DND-41 (cell line): ENCODE measurements at regions not wholly inside any gene's neighbourhood (a gene's known extent, or its start where the extent isn't known, plus 50 kb on each side); places are given as distances from the start of the nearest gene placed in this dataset.

Source experiments
- ATAC-seq: fragments of 200-7000 bp; cut with Tn5 transposase; 3 replicates; pipeline ENCODE4 v1.9.1; 2021; ENCODE audit warnings: low read depth; ENCODE audit not compliant: insufficient read depth
- DNase-seq: peaks from one replicate; pipeline ENCODE4 v3.0.0-alpha.2; 2020
- H2AFZ ChIP-seq: 2 replicates; pipeline ENCODE4 v1.6.0; 2012; ENCODE audit warnings: low read depth, low read length
- H3K27ac ChIP-seq: 2 replicates; pipeline ENCODE4 v1.5.1; 2012; ENCODE audit warnings: low read length, inconsistent platforms
- H3K27me3 ChIP-seq: fragments of 200-600 bp; sonication (generic); 2 replicates; pipeline ENCODE4 v1.6.0; 2012; ENCODE audit warnings: low read length, mild to moderate bottlenecking, inconsistent platforms; ENCODE audit not compliant: insufficient read depth, poor library complexity
- H3K36me3 ChIP-seq: 2 replicates; pipeline ENCODE4 v1.5.1; 2012; ENCODE audit warnings: low read length, inconsistent platforms; ENCODE audit not compliant: insufficient read depth
- H3K4me1 ChIP-seq: 2 replicates; pipeline ENCODE4 v1.5.1; 2012; ENCODE audit warnings: mild to moderate bottlenecking, low read length; ENCODE audit not compliant: insufficient read depth
- H3K4me2 ChIP-seq: 2 replicates; pipeline ENCODE4 v1.6.0; 2012; ENCODE audit warnings: mild to moderate bottlenecking, moderate library complexity, low read length, inconsistent platforms; ENCODE audit not compliant: insufficient read depth
- H3K4me3 ChIP-seq, 2 experiments: fragments of 200-600 bp in 1 of 2; shearing (Covaris generic) in 1 of 2; 2 replicates each; pipeline ENCODE4 v1.5.1; 2012 to 2016; ENCODE audit warnings: inconsistent platforms in 2 of 2, low read length in 2 of 2, mild to moderate bottlenecking in 2 of 2, low read depth in 1 of 2, moderate library complexity in 1 of 2
- H3K79me2 ChIP-seq: 2 replicates; pipeline ENCODE4 v1.6.0; 2012; ENCODE audit warnings: low read length, inconsistent platforms; ENCODE audit not compliant: insufficient read depth
- H3K9ac ChIP-seq: 2 replicates; pipeline ENCODE4 v1.6.0; 2012; ENCODE audit warnings: low read depth, mild to moderate bottlenecking, inconsistent platforms, low read length, moderate library complexity
- H3K9me3 ChIP-seq: 2 replicates; pipeline ENCODE4 v1.5.1; 2012; ENCODE audit warnings: low read length, moderate library complexity, mild to moderate bottlenecking, inconsistent platforms; ENCODE audit not compliant: insufficient read depth, severe bottlenecking
- H4K20me1 ChIP-seq: 2 replicates; pipeline ENCODE4 v1.6.0; 2012; ENCODE audit warnings: low read length; ENCODE audit not compliant: insufficient read depth
- EZH2 ChIP-seq: IDR thresholded peaks from 3 replicates; pipeline ENCODE4 v1.6.1; 2012; ENCODE audit warnings: borderline replicate concordance, low read depth, mild to moderate bottlenecking, moderate library complexity, low read length, inconsistent platforms; ENCODE audit not compliant: severe bottlenecking
- TF ChIP-seq, protein P1 (sequence below): IDR thresholded peaks from 2 replicates; pipeline ENCODE4 v1.5.1; 2012; ENCODE audit warnings: borderline replicate concordance, low read length, moderate library complexity, mild to moderate bottlenecking; ENCODE audit not compliant: poor library complexity, severe bottlenecking; ENCODE audit errors: extremely low read depth

DNA sequence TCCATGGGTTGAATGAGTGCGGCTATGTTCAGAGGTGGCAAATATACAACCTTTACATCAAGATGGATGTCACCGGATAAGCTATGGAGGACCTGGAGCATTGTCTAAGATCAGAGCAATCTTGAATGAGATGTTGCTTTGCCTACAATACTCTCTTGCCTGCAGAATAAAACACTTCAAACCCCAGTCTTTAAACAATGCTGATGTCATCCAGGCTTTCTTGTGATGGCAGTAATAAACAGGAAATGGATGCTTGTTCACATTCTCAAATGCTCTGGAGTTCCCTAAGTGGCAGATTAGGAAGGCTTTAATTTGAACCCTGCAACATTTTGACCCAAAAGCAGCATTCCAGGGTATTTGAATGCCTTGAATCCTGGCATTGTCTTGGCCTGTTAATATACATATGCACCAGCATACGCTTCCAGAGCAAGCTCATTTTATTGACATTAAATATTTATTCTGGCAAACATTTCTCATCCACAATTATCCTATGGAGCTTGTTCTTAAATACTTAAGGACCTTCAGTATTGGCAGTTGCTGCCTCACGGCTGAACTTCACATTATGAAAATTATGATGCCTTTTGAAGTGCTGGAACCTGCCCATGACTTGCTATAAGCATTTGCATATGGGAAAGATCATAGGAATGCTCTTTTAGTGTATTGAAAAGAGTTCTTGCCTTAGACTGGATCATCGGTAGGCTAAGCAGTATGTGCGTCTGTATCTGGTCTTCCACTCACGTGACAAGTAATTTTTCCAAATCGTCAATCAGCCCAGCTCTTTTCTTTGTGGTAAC, 422.7 kb downstream of the SIPA1L2 start:
- ATAC-seq = no peak
- no peak for TF ChIP-seq EZH2
- TF ChIP-seq, protein P1, sequence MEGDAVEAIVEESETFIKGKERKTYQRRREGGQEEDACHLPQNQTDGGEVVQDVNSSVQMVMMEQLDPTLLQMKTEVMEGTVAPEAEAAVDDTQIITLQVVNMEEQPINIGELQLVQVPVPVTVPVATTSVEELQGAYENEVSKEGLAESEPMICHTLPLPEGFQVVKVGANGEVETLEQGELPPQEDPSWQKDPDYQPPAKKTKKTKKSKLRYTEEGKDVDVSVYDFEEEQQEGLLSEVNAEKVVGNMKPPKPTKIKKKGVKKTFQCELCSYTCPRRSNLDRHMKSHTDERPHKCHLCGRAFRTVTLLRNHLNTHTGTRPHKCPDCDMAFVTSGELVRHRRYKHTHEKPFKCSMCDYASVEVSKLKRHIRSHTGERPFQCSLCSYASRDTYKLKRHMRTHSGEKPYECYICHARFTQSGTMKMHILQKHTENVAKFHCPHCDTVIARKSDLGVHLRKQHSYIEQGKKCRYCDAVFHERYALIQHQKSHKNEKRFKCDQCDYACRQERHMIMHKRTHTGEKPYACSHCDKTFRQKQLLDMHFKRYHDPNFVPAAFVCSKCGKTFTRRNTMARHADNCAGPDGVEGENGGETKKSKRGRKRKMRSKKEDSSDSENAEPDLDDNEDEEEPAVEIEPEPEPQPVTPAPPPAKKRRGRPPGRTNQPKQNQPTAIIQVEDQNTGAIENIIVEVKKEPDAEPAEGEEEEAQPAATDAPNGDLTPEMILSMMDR = no peak
- no peak overlapping the region for H3K9ac ChIP-seq

DNA sequence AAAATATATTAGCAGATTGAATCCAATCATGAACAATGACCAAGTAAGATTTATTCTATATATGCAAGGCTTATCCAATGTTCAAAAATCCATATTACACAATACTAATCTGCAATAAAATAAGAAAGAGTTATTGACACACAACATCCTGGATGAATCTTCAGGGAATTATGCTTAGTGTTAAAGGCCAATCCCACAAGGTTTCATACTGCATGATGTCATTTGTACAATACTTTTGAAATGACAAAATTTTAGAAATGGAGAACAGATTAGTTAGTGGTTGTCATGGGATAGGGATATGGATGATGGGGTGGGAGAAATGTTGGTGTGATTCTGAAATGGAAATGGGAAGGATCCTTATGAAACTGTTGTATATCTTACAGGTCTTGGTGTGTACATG, 425.7 kb downstream of the SIPA1L2 start:
- no peak for ATAC-seq
- Histone ChIP-seq H3K4me3 (no peak overlapping the region), H3K4me1 (no peaks in the 10 kb centered on the region), H3K4me2 (no peak overlapping the region), H3K27me3 (no peaks in the 10 kb centered on the region), H3K79me2 (no peaks in the 10 kb centered on the region), H3K9me3 (no peaks in the 10 kb centered on the region), H4K20me1 (no peaks in the 10 kb centered on the region), H3K9ac (no peak overlapping the region), H2AFZ (no peak overlapping the region), H3K27ac (no peak overlapping the region), H3K36me3 (no peaks in the 10 kb centered on the region)
- TF ChIP-seq, protein P1 = no peak
- no peak for TF ChIP-seq EZH2
- DNase-seq = no peak

More for the DNA sequence above, 422.7 kb downstream of the SIPA1L2 start:
- no peaks in the 10 kb centered on the region for H4K20me1 ChIP-seq
- H3K27ac ChIP-seq = no peak overlapping the region
- H3K4me1 ChIP-seq = no peaks in the 10 kb centered on the region
- no peaks in the 10 kb centered on the region for H3K9me3 ChIP-seq
- DNase-seq = no peak
- H3K4me3 ChIP-seq = no peak overlapping the region
- H3K36me3 ChIP-seq = no peaks in the 10 kb centered on the region
- no peaks in the 10 kb centered on the region for H3K79me2 ChIP-seq
- H3K27me3 ChIP-seq = no peaks in the 10 kb centered on the region
- no peak overlapping the region for H3K4me2 ChIP-seq
- no peak overlapping the region for H2AFZ ChIP-seq

- Histone ChIP-seq H3K79me2 (no peaks in the 10 kb centered on the region), H3K27me3 (no peaks in the 10 kb centered on the region), H3K9me3 (no peaks in the 10 kb centered on the region), H3K4me2 (no peak overlapping the region), H3K4me1 (no peaks in the 10 kb centered on the region), H3K27ac (no peak overlapping the region), H4K20me1 (no peaks in the 10 kb centered on the region), H3K9ac (no peak overlapping the region), H3K4me3 (no peak overlapping the region), H3K36me3 (no peaks in the 10 kb centered on the region), H2AFZ (no peak overlapping the region)
- no peak for ATAC-seq
- TF ChIP-seq, protein P1 = no peak
- no peak for TF ChIP-seq EZH2
- no peak for DNase-seq
Measured at GRCh38 chr1:232201024-232201423, 428.9 kb downstream of the SIPA1L2 start.
